ENCODE measurements at regions not wholly inside any gene's neighbourhood (a gene's known extent, or its start where the extent isn't known, plus 50 kb on each side); places are given as distances from the start of the nearest gene placed in this dataset.

- no peaks in the 10 kb centered on the region for H3K9me3 ChIP-seq
- TF ChIP-seq CTCF (IDR thresholded peaks at IDR 0.05): no peak
- H3K27ac ChIP-seq: no peak overlapping the region
These were observed 394.4 kb downstream of the PCNX1 start for GRCh38 chr14:71301611-71302010.

GRCh38 chr14:71304690-71305089 lies 397.4 kb downstream of the PCNX1 start:
- no peaks in the 10 kb centered on the region for H3K36me3 ChIP-seq
- no peak overlapping the region for H3K4me3 ChIP-seq (ENCODE audit: low read depth in 1 of 2, low read length in 1 of 2)
- H3K4me1 ChIP-seq (ENCODE audit: control insufficient read depth in 1 of 2, insufficient read depth in 1 of 2, low read depth in 1 of 2, low read length in 1 of 2): no peaks in the 10 kb centered on the region
- H3K27me3 ChIP-seq: peaks cover 14% of the 10 kb centered on the region
- H3K27ac ChIP-seq: no peak overlapping the region
- no peak for TF ChIP-seq CTCF (IDR thresholded peaks at IDR 0.05)
- H3K9me3 ChIP-seq: no peaks in the 10 kb centered on the region

More at GRCh38 chr14:71301611-71302010, 394.4 kb downstream of the PCNX1 start:
- Histone ChIP-seq H3K4me1 (ENCODE audit: control insufficient read depth in 1 of 2, insufficient read depth in 1 of 2, low read depth in 1 of 2, low read length in 1 of 2) (no peaks in the 10 kb centered on the region), H3K27me3 (peaks cover 3% of the 10 kb centered on the region), H3K4me3 (ENCODE audit: low read depth in 1 of 2, low read length in 1 of 2) (no peak overlapping the region), H3K36me3 (no peaks in the 10 kb centered on the region)

- Histone ChIP-seq H3K4me1 (ENCODE audit: control insufficient read depth in 1 of 2, insufficient read depth in 1 of 2, low read depth in 1 of 2, low read length in 1 of 2) (no peaks in the 10 kb centered on the region), H3K27me3 (peaks cover 14% of the 10 kb centered on the region), H3K9me3 (no peaks in the 10 kb centered on the region), H3K36me3 (no peaks in the 10 kb centered on the region), H3K4me3 (ENCODE audit: low read depth in 1 of 2, low read length in 1 of 2) (no peak overlapping the region), H3K27ac (no peak overlapping the region)
- TF ChIP-seq CTCF (IDR thresholded peaks at IDR 0.05): no peak
These were observed 401.4 kb downstream of the PCNX1 start for GRCh38 chr14:71308671-71309070.

GRCh38 chr14:71309756-71310155 lies 402.5 kb downstream of the PCNX1 start:
- Histone ChIP-seq H3K27ac (no peak overlapping the region), H3K9me3 (no peaks in the 10 kb centered on the region), H3K4me1 (ENCODE audit: control insufficient read depth in 1 of 2, insufficient read depth in 1 of 2, low read depth in 1 of 2, low read length in 1 of 2) (no peaks in the 10 kb centered on the region), H3K36me3 (no peaks in the 10 kb centered on the region), H3K27me3 (peaks cover 14% of the 10 kb centered on the region), H3K4me3 (ENCODE audit: low read depth in 1 of 2, low read length in 1 of 2) (no peak overlapping the region)
- TF ChIP-seq CTCF (IDR thresholded peaks at IDR 0.05): no peak

GRCh38 chr14:71311061-71311460 lies 403.8 kb downstream of the PCNX1 start:
- no peak overlapping the region for H3K27ac ChIP-seq
- H3K9me3 ChIP-seq: no peaks in the 10 kb centered on the region
- no peaks in the 10 kb centered on the region for H3K4me1 ChIP-seq (ENCODE audit: control insufficient read depth in 1 of 2, insufficient read depth in 1 of 2, low read depth in 1 of 2, low read length in 1 of 2)
- no peak overlapping the region for H3K4me3 ChIP-seq (ENCODE audit: low read depth in 1 of 2, low read length in 1 of 2)
- no peak for TF ChIP-seq CTCF (IDR thresholded peaks at IDR 0.05)
- H3K27me3 ChIP-seq: peaks cover 20% of the 10 kb centered on the region
- no peaks in the 10 kb centered on the region for H3K36me3 ChIP-seq

GRCh38 chr14:71314717-71315116 lies 407.5 kb downstream of the PCNX1 start:
- TF ChIP-seq CTCF (IDR thresholded peaks at IDR 0.05): no peak
- H3K27ac ChIP-seq: no peak overlapping the region
- H3K4me3 ChIP-seq (ENCODE audit: low read depth in 1 of 2, low read length in 1 of 2): no peak overlapping the region
- no peaks in the 10 kb centered on the region for H3K36me3 ChIP-seq
- H3K9me3 ChIP-seq: no peaks in the 10 kb centered on the region
- peaks cover 3 to 4% of the 10 kb centered on the region in 2 experiments for H3K4me1 ChIP-seq (ENCODE audit: control insufficient read depth in 1 of 2, insufficient read depth in 1 of 2, low read depth in 1 of 2, low read length in 1 of 2)
- H3K27me3 ChIP-seq: peaks cover 11% of the 10 kb centered on the region
